GM19351 (cell line): ENCODE measurements at regions not wholly inside any gene's neighbourhood (a gene's known extent, or its start where the extent isn't known, plus 50 kb on each side); places are given as distances from the start of the nearest gene placed in this dataset.

ENCODE experiments used
- ATAC-seq: cut with Tn5 transposase; IDR thresholded peaks from one replicate; pipeline ENCODE4 v1.9.1; 2021; ENCODE audit warnings: mild to moderate bottlenecking, moderate library complexity; ENCODE audit not compliant: unreplicated experiment

DNA sequence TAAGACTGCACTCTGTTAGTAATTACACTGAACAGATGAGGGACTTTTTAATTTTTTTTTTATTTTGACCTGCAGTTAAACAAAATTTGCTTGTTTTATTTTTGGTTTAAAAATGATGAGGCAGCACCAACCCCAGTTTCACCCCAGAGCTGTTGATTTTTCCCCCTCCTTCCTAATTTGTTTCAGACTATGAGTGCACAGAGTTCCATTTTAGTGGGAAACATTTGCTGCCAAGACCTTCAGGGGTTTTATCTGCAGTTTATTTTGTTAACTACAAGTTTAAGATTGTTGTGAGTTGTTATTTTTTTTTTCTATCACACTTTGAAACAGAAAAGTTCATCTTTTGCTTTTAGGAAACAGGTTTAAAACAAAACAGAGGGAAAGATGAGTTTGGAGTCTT is 455.9 kb upstream of the NR2F2 start:
- ATAC-seq: no peak

DNA sequence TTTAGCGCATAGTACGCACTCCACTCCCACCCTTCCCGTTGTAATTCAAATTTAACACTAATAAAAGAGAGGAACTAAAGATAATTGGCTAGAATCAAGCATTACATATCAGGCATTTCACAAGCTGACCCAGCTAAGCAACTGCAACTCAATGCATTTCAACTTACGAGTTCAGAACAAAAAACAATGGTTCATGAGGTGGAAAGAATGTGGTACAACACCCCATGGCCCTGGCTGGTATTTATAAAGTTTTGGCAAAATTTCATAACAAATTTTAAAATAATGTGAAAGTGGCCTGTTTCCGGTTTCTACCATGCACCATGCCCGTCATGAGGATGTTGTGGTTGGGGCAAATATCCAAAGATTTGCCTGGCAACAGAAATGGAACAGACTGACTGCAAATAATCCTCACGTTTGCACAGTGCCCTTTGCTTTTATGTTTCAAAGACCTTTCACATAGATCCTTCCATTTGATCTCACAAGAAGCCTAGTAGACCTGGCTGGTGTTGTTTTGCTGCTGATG is 455.3 kb upstream of the NR2F2 start:
- ATAC-seq: no peak

DNA sequence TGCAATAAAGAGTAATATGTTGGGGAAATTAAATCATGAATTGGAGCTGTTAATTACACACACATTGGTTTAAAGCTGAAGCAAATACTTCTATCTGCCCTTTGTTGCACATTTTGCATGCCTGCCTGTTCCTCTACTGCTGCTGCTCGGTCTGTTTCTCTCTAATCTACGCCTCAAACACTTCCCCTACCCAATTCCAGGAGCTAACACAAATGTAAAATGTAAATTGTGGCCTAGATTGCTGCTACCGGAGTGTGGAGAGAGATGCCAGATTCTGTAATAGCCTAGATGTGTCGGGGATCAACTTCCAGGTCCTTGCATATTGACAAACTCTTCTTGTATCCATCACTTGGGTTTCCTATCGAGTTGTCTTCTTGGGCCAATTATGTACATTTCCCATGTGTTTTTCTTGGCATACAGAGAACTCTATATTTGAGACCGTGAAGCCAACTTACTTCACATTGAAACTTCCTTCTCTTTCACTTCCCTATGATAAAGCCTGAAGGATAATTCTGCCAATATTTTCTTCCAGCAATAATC is 450.4 kb upstream of the NR2F2 start:
- no peak for ATAC-seq

DNA sequence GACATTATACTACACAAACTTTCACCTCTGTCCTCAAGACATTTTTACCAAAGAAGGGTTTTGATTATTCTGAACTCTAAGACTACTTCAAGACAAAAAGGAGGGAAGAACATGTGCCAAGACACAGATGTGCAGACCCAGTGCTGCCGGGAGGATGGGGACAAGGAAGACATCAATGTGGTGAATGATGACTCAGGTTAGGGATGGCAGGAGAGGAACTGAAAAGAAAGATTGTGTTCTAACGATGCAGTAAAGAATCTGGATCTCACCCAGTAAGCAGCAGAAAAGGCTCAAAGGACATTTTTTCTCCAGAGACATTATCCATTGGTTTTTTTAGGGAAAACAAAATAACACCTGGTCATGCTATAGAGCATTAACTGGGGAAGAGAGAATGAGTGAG is 449.9 kb upstream of the NR2F2 start:
- ATAC-seq: no peak

DNA sequence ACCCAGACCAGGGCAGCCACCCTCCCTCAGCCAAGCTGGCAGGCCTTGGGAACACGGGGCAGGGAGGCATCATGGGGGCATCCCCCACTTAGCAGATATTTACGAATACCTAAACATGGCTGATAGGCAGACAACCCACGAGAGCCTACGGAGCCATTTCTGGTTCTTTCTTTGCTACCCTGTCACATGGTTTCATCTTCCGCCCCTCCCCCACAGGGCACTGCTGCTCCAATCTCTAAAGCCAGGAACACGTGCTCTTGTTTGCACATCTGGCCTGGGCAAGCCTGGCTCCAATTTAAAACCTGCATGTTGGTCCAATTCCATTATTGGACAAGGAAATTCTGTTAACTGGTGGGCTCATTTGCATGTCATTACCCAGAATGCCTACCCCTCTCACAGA is 447.4 kb upstream of the NR2F2 start:
- no peak for ATAC-seq

DNA sequence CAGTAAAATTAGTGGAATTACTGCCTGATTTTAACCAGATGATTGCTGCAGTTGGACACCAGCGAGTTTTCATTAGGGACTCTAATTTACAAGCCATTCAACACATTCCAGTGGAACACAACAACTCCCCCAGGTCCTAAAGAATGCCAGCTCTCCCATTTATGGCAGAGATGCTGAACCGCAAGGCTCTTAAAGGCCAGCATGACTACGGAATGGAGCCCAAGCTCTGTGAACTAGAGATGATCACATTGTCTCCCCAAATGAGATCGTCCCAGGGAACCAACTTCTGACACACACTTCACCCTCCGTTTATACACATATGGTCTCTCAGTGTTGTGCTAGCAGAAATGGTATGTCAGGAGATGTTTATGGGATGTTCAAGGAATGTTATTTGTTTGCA is 446.2 kb upstream of the NR2F2 start:
- no peak for ATAC-seq

DNA sequence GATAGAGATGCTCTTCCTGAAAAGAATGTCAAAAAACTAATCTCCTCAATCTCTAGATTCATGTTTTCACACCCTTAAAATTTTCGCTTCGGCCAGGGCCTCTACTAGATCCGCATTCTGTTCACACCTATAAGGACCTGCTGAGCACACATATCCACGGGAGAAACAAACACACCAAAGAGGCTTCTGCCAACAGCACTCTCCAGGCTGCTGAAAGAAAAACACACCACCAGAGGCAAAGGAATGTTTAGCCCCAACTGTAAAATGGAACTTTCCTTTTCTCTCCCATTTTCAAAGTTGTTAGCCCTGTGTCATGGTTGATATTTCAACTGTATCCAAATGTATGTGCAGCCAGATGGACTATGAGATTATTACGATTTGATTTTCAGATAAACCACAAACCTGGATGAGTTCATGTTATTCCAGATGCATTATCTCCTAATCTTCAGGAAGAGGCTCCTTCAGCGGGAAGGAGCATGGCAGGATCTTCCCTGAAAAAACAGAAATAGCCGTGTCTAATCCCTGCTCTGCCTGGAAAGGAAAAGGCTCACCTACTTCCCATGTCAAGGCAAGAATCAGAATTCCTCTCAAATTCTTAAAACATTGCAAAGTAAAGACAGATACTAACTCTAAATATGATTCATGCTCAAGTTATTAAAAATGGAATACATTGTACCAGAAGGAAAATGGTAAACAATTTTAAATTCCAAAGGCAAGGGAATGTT is 442.7 kb upstream of the NR2F2 start:
- ATAC-seq: no peak

DNA sequence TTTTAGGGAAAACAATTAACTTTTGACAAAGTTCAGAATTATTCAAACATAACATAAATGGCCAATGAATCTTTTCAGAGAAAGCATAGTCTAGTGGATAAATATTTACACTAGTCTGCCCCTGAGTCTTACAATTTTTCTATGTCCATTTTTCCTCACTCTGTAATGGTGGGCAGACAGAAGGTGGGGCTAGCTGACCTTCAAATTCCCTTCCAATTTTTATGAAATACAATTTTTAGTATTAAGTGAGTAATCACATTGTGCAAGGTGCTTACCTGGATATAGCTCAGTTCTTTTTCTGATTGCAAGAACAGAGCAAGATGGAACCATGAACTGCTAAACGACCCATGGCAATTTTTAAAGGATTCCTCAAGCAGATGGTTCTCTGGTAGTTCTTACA is 441.7 kb upstream of the NR2F2 start:
- no peak for ATAC-seq

DNA sequence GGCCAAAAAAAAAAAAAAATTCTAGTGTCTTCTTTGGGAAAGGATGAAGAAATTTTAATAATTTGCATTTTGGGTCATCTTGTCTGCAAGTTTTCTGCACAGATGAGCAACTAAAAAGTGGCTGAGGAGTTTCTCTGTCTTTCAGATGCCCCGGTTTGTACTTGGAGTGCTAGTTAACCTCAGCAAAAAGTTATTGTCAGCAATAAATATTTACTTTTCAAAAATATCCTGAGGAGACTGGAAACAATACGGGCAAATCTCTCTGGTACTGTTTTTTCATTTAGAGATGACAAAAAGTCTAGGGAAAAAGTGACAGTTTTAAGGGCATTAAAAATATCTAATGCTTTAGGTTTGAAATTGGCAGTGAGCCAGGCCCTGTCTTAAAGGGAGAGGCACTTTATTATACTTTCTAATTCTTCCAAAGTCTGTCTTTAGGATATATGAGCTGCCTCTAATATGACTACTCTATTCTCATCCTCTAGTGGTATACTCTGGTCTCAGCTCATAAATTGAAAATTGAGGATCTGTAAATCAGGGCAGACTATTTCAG is 436.0 kb upstream of the NR2F2 start:
- ATAC-seq: no peak

DNA sequence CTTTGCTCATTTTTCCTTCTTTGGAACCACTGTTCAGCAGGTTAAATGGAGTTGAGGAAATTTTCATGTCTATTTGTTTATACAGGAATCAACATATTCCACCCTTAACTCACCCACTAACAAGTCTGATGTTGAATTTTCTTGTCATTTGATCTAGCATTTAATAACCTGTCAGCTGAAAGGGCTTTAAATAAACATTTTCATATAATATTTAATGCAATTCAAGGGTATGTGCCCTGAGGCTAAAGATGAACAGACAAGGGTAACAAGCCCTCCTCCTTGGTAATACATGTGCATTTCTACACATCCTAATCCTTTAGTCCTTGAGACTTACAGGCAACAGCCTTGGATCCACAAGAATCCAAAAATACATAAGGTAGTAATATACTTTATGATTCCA is 435.0 kb upstream of the NR2F2 start:
- ATAC-seq: no peak

DNA sequence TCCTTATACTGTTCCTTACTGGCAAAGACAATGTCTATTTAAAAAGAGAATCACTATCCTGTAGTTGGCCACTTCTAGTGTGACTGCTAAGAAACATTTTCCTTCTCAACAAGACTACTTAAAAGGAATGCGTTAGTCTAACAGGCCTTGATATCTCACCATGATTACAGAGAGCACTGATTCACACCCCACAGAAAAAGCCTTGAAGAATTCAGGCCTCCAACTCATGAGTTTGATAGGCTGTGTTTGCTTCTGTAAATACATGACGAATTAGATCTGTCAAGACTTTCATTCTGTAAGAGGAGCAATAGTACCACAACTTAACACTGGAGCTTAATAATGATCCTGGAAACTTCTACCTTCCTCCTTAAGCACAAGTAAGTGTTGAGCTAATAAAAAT is 432.8 kb upstream of the NR2F2 start:
- no peak for ATAC-seq

DNA sequence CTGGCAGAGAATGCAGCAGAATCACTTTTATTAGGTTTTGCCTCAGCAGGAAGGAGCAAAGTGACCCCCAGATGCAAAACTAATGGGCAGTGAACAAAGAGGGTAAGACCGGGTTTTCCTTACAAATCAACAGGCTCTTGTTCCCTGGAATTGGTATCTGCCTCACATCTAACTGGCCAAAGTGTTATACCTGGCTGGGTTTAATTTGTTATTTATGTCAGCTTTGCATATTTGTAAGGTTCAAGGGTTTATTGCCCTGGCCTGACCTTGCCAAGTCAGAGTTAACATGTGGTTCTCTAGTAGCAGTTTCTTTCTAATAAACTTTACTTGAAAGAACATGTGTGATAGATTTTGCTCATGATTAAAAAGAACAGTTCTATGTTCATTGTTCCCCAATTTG is 431.7 kb upstream of the NR2F2 start:
- no peak for ATAC-seq

DNA sequence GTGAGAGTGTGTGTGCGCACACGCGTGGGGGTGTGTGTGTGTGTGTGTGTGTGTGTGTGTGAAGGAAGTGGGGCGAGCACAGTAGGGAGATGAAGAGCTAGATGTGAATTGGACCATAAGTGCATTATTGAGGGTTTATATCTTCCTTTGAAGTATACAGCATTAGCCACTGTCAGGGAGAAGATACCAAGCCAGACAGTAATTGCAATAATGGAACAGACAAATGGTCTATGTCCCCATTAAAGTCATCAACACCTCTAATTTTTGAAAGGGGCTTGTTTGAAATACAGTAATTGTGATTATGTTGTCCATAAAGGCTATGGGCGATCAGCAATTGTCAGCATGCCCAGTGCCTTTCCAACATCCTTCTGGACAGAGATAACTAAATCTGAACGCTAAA is 429.2 kb upstream of the NR2F2 start:
- ATAC-seq: no peak

DNA sequence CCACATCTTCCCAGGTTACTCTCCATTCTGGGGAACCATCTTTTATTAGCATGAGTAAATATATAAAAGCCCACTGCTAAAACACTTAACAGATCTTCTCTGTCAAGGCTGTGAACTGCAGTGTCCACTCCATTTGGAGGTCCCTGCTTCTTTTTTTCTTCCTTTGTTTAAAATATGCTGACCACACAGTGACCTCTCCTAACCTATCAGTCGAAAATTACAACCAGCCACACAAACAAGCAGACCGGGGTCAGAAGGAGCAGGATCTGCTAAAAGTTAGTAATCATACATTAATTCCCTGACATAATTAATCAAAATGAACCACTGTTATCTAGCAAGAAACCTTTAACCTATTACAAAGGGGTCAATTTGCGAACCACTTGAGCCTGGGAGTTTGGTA is 427.9 kb upstream of the NR2F2 start:
- no peak for ATAC-seq

DNA sequence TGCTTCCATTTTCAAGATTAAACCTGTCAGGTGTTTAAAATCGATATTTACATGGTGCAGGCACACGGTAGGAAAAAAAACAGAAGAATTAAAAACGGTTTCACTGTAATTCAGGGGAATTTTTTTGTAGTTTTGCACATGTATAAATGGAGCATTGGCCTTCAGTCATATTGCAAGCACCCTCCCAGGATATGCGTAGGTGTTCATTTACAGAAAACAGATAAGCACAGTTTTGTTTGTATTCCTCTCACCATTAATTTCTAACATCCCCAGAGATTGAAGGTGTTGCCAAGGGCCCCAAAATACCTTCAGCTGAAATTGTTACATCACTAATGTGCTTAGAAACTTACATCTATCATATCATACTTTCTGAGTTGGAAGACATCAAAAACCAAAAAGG is 427.1 kb upstream of the NR2F2 start:
- ATAC-seq: no peak

DNA sequence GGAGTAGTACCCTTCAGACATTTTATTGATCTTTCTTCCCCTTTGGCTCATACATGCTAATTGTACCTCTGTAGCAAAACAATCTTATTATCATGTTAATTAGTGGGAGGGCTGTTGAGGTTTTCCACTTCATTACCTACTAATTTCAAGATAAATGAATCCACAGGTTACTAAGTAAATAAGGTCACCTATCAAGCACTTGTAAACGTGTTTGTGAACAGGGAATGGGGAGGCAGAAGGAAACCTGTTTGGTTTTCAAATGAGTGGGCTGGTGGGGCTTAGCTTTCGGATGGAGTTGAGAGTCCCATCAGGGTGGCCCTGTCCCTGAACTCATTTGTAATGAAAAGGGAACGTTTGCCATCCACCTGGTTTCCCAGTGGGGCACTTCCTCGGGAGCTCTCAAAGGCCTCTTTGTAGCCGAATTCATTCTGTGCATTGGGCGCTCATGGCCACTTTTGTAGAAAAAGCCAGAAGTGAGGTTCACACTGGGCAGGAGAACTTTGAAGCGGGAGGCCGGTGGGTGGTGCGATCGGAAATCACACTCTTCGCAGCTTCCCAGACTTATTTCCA is 419.8 kb upstream of the NR2F2 start:
- ATAC-seq: no peak

DNA sequence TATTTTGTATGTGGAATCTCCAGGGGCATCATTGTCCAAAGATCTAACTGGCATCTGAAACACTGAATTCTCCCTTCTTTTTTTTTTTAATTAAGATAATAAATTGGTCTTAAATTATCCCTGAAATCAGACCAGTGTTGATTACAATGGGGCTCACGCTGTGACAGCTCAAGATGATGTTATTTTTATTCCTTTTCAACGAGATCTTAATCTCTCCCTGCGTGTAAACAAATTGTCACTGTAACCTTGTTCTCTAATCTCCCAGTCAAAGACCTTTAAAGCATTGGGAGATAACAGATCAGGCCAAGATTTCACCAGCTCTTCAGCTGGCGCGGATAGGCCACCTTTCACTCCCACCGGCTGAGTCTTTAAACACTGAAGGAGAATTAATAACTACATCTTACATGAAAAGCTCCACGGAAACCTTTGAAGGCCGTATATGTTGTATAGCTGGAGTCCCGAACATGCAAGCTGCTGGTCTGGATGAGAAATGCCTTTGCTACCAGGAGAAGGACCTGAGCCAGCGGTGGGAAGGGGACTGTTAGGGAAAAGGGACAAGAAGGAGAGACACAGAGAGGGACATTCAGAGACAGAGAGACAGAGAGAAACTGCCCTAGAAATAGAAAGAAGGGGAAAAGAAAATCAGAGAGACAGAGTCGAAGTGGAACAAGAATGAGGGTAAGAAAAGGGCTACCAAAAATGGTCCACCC is 418.8 kb upstream of the NR2F2 start:
- no peak for ATAC-seq

DNA sequence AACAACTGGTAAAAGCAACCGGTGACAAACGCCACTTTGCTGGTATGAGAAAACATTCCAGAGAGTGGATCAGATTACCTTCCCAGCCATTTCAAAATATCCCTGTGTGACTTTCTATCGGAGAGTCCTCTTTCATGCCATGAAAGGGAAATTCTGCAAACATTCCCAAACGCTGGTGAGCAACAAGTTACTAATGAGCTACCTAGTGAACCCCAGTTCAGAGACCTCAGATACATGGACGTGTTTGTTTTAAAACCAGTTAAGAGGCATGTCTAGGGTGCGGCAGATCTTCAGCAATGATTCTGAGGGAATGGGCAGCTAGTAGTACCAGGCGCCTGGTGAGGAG is 418.2 kb upstream of the NR2F2 start:
- ATAC-seq: no peak

DNA sequence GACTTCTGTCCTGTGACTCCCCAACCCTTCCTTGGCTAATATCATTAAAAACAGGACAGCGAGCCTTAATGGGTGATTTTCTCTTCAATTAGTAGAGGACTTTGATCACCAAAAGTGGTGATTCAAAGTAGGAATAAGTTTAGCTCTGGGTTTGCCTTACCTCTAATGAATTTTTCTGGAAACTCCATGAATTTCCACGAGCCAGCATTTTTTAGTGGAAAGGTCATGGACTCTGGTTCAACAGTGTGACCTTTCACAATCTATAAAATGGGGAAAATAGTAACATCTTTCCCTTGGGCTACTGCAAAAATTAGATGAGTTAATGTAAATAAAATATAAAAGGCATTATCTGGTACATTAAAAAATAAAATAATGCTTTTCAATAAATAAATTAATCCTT is 417.8 kb upstream of the NR2F2 start:
- no peak for ATAC-seq

DNA sequence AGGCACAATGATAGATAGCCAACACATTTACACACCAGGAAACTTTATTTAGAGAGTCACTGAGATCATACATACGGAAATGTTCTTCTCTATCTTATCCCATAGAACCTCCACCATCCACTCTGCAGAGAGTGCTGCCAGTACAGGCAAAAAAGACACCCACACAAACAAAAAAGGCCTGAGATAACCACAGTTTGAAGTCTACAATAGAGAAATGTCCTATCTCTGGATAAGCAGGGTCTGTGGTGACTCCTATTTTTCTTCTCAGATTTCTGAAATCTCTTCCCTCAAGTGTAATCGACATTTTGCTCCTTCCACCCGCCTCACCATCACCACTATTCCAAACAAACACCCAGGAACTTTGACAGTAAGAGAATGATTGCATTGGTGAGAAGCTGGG is 413.9 kb upstream of the NR2F2 start:
- no peak for ATAC-seq

DNA sequence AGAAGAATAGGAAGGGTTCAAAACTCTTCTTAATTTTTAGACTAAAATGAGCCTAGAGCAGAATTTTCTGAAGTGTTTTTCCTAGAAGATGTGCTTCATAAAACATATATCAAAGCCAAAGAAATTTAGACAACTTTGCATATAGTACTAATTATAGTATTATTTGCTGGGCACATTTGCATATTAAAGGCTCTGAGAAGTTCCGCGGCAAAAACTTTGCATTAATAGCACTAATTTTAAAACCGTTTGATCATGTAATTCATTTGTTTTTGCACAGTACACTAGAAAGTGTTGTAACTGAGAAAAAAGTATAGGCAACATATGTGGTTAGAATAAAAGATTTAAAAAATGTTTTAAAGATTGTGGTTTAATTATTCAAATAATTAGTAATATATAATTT is 412.0 kb upstream of the NR2F2 start:
- ATAC-seq: no peak

DNA sequence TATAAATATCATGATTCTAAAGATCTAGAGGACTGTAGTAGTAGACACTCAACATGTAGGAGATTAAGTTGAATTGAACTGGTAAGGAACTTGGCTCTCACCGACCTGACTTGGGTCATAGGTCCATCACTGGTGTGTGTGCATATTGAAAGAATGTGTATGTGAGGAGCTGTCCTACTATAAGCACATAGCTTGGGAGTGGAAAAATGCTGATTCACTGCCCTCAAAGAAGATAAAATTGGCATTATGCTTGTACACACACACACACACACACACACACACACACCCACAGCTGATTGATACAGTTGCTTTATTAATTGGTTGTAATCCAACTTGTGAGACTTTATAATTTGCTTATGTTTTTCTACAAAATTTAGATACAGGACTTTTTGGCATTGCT is 411.0 kb upstream of the NR2F2 start:
- ATAC-seq: no peak
